ENCODE measurements at regions not wholly inside any gene's neighbourhood (a gene's known extent, or its start where the extent isn't known, plus 50 kb on each side); places are given as distances from the start of the nearest gene placed in this dataset.

DNA sequence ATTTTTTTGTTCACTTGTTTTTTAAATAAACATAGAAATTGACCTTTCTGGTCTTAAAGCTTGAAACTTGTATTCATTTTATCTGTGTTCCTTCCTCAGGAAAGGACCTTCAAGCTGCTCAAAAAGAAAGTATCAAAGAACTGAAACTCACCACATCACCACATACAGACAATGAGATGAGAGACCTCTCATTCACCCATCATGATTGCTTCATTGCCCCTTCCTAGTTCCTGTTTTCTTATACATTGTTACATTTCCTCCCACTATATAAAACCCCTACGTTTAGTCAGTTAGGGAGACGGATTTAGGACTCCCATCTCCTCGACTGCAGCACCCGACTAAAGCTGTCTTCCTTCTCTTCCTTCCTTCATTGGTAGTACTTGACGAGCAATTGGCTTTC, 180.5 kb upstream of the OPRM1 start:
- Histone ChIP-seq H3K27ac (no peak overlapping the region), H3K9me3 (ENCODE audit: low read depth, low read length) (no peaks in the 10 kb centered on the region), H3K4me3 (no peak overlapping the region), H3K36me3 (ENCODE audit: insufficient read depth, low read length) (no peaks in the 10 kb centered on the region), H3K9ac (ENCODE audit: insufficient read length) (no peak overlapping the region)
- no peak for DNase-seq (ENCODE audit: low read depth, low spot score)
- TF ChIP-seq POLR2AphosphoS5 (IDR thresholded peaks at IDR 0.05; ENCODE audit: borderline replicate concordance, low read depth, low read length) (no peak), EZH2 (IDR thresholded peaks at IDR 0.05) (no peak), FOXP2 (optimal IDR thresholded peaks at IDR 0.05; ENCODE audit: control extremely low read depth, extremely low read length, insufficient read depth) (no peak)

DNA sequence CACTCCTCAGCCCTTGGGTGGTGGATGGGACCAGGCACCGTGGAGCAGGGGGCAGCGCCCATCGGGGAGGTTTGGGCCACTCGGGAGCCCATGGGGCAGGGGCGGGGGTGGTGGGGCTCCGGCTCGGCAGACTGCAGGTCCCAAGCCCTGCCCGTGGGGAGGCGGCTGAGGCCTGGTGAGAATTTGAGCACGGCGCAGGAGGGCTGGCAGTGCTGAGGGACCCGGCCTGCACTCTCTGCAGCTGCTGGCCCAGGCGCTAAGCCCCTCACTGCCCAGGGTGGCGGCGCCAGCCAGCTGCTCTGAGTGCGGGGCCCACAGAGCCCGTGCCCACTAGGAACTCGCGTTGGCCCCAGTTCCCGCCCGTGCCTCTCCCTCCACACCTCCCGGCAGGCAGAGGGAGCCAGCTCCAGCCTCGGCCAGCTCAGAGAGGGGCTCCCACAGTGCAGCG, 182.1 kb upstream of the OPRM1 start:
- Histone ChIP-seq H3K9me3 (ENCODE audit: low read depth, low read length) (no peaks in the 10 kb centered on the region), H3K9ac (ENCODE audit: insufficient read length) (no peak overlapping the region), H3K27ac (no peak overlapping the region), H3K4me3 (no peak overlapping the region), H3K36me3 (ENCODE audit: insufficient read depth, low read length) (no peaks in the 10 kb centered on the region)
- no peak for DNase-seq (ENCODE audit: low read depth, low spot score)
- no peak for TF ChIP-seq POLR2AphosphoS5 (IDR thresholded peaks at IDR 0.05; ENCODE audit: borderline replicate concordance, low read depth, low read length)
- TF ChIP-seq FOXP2 (optimal IDR thresholded peaks at IDR 0.05; ENCODE audit: control extremely low read depth, extremely low read length, insufficient read depth), result no peak
- no peak for TF ChIP-seq EZH2 (IDR thresholded peaks at IDR 0.05)

DNA sequence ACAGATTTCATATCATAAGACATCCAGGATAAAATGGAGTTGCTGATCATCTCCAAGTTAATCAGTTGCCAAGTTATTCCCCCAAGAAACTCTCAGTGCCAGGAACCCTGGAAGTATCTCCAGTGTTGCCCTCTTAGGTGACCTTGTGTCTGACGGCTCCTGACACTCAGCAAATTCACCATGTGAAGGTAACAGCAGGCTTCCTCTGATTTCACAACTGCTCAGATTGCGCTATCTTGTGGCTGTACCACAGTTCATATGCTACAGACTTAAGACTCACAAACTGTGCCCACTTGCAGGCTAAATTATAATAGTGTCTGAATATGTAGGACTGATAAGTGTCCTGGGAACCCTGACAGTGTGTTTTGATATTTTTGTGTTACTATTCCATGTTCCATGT, 186.6 kb upstream of the OPRM1 start:
- H3K4me3 ChIP-seq, result no peak overlapping the region
- H3K27ac ChIP-seq, result no peak overlapping the region
- no peak overlapping the region for H3K9ac ChIP-seq (ENCODE audit: insufficient read length)
- TF ChIP-seq POLR2AphosphoS5 (IDR thresholded peaks at IDR 0.05; ENCODE audit: borderline replicate concordance, low read depth, low read length) (no peak), FOXP2 (optimal IDR thresholded peaks at IDR 0.05; ENCODE audit: control extremely low read depth, extremely low read length, insufficient read depth) (no peak), EZH2 (IDR thresholded peaks at IDR 0.05) (no peak)
- no peak for DNase-seq (ENCODE audit: low read depth, low spot score)
- H3K9me3 ChIP-seq (ENCODE audit: low read depth, low read length), result no peaks in the 10 kb centered on the region
- no peaks in the 10 kb centered on the region for H3K36me3 ChIP-seq (ENCODE audit: insufficient read depth, low read length)

DNA sequence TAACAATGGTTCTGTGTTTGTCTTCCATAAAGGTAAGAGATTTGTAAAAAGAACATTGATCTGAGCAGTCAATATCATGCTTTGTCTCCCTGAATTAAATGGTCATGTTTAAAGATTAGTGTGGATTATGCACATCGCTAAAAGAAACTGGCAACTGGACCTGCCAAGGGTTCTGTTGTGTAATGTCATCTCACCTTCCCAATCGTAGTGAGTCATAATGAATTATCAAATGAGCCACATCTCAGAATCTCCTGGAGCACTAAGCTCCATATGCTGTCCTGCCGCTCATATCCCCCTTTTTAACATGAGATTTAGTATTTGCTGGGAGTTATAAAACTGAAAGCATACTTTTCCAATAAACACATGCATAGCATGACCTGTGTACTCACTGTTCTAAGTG, 187.0 kb upstream of the OPRM1 start:
- Histone ChIP-seq H3K27ac (no peak overlapping the region), H3K9me3 (ENCODE audit: low read depth, low read length) (no peaks in the 10 kb centered on the region), H3K4me3 (no peak overlapping the region), H3K36me3 (ENCODE audit: insufficient read depth, low read length) (no peaks in the 10 kb centered on the region), H3K9ac (ENCODE audit: insufficient read length) (no peak overlapping the region)
- TF ChIP-seq POLR2AphosphoS5 (IDR thresholded peaks at IDR 0.05; ENCODE audit: borderline replicate concordance, low read depth, low read length) (no peak), FOXP2 (optimal IDR thresholded peaks at IDR 0.05; ENCODE audit: control extremely low read depth, extremely low read length, insufficient read depth) (no peak), EZH2 (IDR thresholded peaks at IDR 0.05) (no peak)
- DNase-seq (ENCODE audit: low read depth, low spot score), result no peak

DNA sequence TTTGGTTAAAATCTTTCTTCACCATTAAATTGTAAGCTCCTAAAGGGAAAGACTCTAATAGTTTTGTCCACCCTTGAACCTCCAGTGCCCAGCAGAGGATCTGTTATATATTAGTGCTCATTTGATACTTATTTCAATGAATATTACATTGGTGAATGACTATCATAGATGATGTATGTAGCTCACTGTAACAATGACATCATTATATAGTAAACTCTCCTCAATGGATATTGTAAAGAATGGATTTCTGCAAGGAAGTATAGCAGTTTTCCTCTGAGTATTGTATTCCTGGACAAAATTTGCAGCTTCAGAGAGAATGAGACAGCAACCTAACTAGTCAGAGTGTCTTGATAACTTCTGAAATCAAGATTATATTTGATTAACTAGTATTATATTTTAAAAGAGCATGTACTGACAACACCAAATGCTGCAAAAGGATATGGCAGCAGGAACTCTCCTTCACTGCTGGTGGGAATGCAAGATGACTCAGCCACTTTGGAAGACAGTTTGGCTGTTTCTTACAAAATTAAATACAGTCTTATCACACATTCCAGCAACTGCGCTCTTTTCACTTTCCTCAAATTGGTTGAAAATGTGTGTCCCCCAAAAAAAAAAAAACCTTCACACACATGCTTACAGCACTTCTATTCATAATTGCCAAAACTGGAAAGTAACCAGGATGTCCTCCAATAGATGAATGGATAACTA, 189.8 kb upstream of the OPRM1 start:
- no peak overlapping the region for H3K4me3 ChIP-seq

DNA sequence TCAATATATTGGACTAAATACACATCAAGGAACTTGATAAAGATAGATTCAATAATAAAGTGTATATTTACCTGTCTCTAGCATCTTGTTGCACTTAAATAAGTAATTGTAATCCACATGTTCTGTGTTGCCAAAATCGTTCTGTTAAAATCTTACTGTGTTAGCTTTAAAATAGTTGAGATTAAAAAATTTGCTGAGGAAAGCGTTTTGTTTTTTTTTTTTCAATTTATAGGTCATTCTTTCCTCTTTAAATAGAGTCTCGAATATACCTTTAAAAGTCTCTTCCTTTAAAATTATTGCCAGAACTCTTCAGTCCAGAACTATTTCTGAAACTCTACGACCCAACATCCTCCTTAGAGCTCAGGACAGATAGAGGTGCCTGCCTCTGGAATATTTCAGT, 195.6 kb upstream of the OPRM1 start:
- no peak overlapping the region for H3K9ac ChIP-seq (ENCODE audit: insufficient read length)
- TF ChIP-seq POLR2AphosphoS5 (IDR thresholded peaks at IDR 0.05; ENCODE audit: borderline replicate concordance, low read depth, low read length) (no peak), FOXP2 (optimal IDR thresholded peaks at IDR 0.05; ENCODE audit: control extremely low read depth, extremely low read length, insufficient read depth) (no peak), EZH2 (IDR thresholded peaks at IDR 0.05) (no peak)

More for the DNA sequence above, 189.8 kb upstream of the OPRM1 start:
- no peak overlapping the region for H3K27ac ChIP-seq
- no peak for DNase-seq (ENCODE audit: low read depth, low spot score)
- TF ChIP-seq FOXP2 (optimal IDR thresholded peaks at IDR 0.05; ENCODE audit: control extremely low read depth, extremely low read length, insufficient read depth), result no peak
- no peak for TF ChIP-seq POLR2AphosphoS5 (IDR thresholded peaks at IDR 0.05; ENCODE audit: borderline replicate concordance, low read depth, low read length)
- no peak for TF ChIP-seq EZH2 (IDR thresholded peaks at IDR 0.05)
- H3K9me3 ChIP-seq (ENCODE audit: low read depth, low read length), result no peaks in the 10 kb centered on the region
- no peak overlapping the region for H3K9ac ChIP-seq (ENCODE audit: insufficient read length)
- H3K36me3 ChIP-seq (ENCODE audit: insufficient read depth, low read length), result no peaks in the 10 kb centered on the region

DNA sequence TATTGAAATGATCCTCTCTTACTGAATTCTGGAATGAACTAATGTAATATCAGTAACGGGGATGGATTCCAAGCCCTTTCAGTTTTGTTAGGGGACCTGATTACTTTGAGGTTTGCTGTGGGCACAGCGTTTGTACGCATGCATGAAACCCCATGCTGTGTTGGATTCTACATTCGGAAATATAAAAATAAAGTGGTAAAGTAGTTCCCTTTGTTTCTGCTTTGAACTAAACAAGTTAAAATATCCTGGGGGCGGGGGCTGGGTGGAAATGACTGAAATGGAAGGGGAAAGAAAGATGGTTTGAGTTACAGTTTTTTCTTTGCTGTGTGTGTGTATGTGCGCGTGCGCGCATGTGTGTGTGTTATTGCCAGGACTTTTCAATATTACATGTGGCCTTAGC, 196.5 kb upstream of the OPRM1 start:
- TF ChIP-seq EZH2 (IDR thresholded peaks at IDR 0.05) (no peak), POLR2AphosphoS5 (IDR thresholded peaks at IDR 0.05; ENCODE audit: borderline replicate concordance, low read depth, low read length) (no peak), FOXP2 (optimal IDR thresholded peaks at IDR 0.05; ENCODE audit: control extremely low read depth, extremely low read length, insufficient read depth) (no peak)
- Histone ChIP-seq H3K4me3 (peak overlapping the region; percentile 41), H3K27ac (peak overlapping the region; percentile 85), H3K9me3 (ENCODE audit: low read depth, low read length) (no peaks in the 10 kb centered on the region), H3K36me3 (ENCODE audit: insufficient read depth, low read length) (no peaks in the 10 kb centered on the region), H3K9ac (ENCODE audit: insufficient read length) (no peak overlapping the region)
- peak; percentile 95 for DNase-seq (ENCODE audit: low read depth, low spot score)

More for the DNA sequence above, 195.6 kb upstream of the OPRM1 start:
- no peak for DNase-seq (ENCODE audit: low read depth, low spot score)
- Histone ChIP-seq H3K4me3 (no peak overlapping the region), H3K9me3 (ENCODE audit: low read depth, low read length) (no peaks in the 10 kb centered on the region), H3K27ac (peak overlapping the region; percentile 85; the same call in 1 of the 2 replicates), H3K36me3 (ENCODE audit: insufficient read depth, low read length) (no peaks in the 10 kb centered on the region)

DNA sequence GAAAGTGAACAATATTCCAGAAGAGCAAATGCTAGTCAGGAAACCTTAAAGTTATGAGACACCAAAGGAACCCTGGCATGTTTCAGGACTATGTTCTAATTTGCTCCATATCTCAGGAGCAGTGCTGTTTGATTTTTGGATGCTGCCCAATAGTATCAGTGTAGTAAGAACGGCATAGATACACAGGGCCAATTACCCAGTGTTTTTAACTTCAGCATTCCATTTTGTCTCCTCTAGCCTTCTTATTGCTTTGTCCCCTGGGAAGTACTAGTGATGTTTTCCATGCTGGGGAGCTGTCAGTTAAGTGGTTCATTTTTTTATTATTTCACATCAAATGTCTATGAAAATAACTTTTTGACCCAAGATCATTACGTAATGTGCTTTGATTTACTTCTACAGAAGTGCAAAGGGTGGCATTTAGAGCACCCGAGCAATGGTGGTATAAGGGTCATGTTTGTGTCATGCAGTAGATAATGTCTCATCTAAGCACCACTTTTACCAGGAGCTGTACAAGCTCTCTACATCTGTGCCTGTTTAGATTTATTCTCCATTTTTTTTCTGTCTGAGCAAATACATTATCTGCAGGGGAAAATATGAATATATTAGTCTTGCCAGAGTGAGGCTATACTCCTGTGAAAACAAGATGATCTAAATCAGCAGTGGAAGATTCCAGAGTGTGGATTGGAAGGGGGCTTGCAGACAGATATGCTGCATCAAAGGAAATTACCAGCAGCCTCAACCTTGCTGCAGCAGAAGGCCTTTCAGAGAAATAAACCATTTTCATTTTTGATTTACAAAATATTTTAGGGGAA, 198.8 kb upstream of the OPRM1 start:
- Histone ChIP-seq H3K27ac (peak overlapping the region; percentile 90), H3K36me3 (ENCODE audit: insufficient read depth, low read length) (no peaks in the 10 kb centered on the region), H3K4me3 (peak overlapping the region; percentile 68), H3K9ac (ENCODE audit: insufficient read length) (no peak overlapping the region), H3K9me3 (ENCODE audit: low read depth, low read length) (no peaks in the 10 kb centered on the region)
- no peak for DNase-seq (ENCODE audit: low read depth, low spot score)
- TF ChIP-seq FOXP2 (optimal IDR thresholded peaks at IDR 0.05; ENCODE audit: control extremely low read depth, extremely low read length, insufficient read depth) (no peak), EZH2 (IDR thresholded peaks at IDR 0.05) (no peak), POLR2AphosphoS5 (IDR thresholded peaks at IDR 0.05; ENCODE audit: borderline replicate concordance, low read depth, low read length) (no peak)

All from SK-N-MC (cell line).